GM21529 (cell line): ENCODE measurements at regions not wholly inside any gene's neighbourhood (a gene's known extent, or its start where the extent isn't known, plus 50 kb on each side); places are given as distances from the start of the nearest gene placed in this dataset.

Source experiments
- ATAC-seq: cut with Tn5 transposase; IDR thresholded peaks from one replicate; pipeline ENCODE4 v1.9.1; 2021; ENCODE audit not compliant: unreplicated experiment

- no peak for ATAC-seq
Observed at GRCh38 chr20:23186808-23187207, 100.7 kb upstream of the CD93 start.

GRCh38 chr20:23180451-23180921, 94.4 kb upstream of the CD93 start:
- ATAC-seq, result no peak

DNA sequence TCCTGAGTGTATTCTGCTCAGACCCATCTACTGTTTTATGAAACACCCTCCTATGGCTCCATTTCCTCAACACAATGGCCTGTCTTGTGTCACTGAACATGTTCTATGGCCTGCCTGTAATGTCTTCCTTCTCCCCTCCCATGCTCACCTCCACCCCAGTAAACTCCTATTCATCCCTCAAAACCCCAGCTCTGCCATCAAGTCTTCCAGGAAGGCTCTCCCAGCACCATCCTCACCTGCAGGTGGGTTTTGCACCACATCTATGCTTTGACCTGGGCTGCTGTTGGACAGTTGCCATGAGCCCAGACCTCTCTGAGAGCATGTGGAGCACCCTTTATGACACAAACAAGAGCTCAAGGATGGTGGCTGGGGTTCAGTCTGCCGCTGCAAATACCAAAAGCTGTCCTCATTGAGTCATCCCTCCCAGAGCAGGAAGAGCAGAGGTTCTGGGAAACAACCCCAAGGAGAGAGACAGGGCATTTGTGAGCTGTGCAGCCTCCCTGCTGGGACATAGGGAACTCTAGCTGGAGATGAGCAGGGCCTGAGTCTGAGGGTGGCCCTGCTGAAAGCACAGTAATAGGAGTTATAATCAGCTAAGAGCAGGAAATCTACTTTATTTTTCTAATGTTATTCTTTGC, 93.8 kb upstream of the CD93 start:
- ATAC-seq, result no peak

DNA sequence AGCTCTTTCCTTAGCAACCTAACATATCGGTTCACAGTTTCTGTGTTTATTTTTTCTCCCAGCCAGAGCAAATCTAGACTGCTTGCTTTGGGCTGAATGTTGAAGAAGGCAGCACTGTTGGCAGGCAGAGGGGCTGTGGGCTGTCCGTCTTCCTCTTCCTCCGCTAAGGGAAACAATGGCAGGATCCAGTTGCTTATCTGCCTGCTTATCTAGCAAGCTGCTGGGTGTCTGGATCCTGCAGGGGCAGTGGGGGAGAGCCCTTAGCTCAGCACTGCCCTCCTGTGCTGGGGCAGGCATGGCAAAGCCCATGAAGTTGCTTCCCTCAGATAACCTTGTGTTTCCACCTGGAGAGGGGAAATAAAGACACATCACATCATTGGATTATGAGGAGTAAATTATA, 92.7 kb upstream of the CD93 start:
- no peak for ATAC-seq

GRCh38 chr20:23174821-23175220, 88.7 kb upstream of the CD93 start:
- no peak for ATAC-seq

GRCh38 chr20:23167431-23167830, 81.3 kb upstream of the CD93 start:
- ATAC-seq, result no peak

- ATAC-seq, result no peak
Observed at GRCh38 chr20:23166563-23166962, 80.4 kb upstream of the CD93 start.

- no peak for ATAC-seq
Observed at GRCh38 chr20:23165964-23166363, 79.8 kb upstream of the CD93 start.

DNA sequence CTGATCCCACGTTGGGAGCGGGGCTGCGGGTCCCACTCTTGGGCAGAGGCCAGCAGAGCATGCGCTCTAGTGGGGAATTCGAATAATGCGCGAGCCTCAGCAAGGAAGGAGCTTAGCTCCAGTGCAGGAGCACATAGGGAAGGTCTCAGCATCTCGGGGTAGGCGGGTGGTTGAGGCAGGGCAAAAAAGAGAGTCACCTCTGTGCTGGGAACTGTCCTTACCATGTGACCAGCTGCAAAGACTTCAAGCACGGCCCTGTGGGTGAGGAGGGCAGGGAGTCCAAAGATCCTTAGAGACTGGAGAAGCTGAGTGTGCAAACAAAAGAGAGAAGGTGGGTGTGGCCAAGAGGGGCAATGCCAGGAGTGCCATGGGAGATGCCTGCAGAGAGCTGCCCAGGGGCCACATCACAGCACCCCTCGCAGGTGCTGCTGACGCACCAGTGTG, 79.2 kb upstream of the CD93 start:
- no peak for ATAC-seq

DNA sequence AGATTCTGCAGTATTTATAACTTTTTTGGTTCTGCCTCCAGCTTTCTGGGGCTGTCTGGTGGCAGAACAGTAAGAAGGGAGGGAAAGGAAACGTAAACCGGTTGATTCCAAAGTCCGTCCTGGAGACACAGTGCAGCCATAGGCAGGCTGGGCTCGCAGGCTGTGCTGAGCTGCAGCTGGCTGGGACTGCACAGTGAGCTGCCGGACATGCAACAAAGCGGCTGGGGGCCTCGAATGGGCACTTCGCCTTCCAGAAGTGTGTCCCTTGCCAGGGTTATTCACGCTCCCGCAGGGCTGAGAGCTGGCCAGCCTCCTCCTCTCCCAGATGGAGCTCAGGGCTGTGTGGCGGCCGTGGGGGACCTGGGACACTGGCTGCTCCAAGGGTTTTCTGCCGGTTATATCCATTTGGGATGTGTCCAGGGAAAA, 78.1 kb upstream of the CD93 start:
- no peak for ATAC-seq

GRCh38 chr20:23163562-23163961, 77.4 kb upstream of the CD93 start:
- ATAC-seq, result no peak

DNA sequence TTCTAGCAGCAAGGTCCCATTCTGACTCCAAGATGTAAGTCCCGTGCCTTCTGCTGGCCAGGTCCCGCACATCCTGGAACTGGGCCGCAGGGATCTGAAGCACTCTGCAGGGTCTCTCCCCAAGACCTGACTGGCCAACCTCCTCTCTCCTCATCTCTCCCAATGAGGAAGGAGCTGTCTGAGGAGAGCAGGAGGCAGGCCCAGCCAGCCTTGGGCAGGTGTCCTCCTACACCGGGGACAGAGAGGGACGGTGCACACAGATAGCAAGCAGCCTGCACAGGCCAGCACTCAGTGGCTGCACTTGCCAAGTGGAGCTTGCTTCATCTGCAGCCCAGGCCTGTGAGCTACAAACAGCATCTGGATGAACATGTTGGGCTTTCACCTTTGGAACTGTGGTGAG, 76.8 kb upstream of the CD93 start:
- ATAC-seq, result no peak

GRCh38 chr20:23161968-23162696, 76.0 kb upstream of the CD93 start:
- no peak for ATAC-seq

- no peak for ATAC-seq
Observed at GRCh38 chr20:23161244-23161891, 75.2 kb upstream of the CD93 start.

DNA sequence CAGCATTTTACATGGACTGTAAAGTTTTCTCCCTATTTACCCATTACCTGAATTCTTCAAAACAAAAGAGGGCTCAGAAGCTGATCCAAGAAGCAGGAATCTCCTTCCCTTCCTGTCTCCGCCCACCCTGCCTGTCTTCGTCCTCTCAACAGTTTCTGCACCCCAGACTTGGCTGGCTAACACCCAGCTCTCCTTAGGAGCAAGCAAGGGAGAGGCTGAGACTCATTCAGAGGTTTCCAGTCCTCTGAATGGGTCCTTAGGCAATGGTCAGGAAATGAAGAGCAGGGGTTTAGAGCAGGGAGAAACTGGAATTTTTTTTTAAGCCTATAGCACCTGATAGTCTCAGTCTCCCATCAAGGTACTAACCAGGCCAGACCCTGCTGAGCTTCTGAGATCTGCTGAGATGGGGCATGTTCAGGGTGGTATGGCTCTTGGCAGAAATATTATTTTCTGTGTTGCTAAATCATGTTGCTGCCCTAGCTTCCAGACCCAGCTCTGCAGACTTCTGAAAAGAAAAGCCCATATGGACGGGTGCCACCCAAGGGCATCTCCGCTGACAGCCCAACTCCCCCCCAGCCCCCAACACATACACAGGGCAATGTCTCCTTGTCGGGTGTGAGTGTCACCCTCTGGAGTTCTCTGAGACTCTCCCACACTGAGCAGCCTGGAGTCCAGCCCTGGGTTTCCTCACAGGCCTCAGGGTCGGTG, 74.6 kb upstream of the CD93 start:
- ATAC-seq, result no peak

GRCh38 chr20:23159947-23160318, 73.8 kb upstream of the CD93 start:
- ATAC-seq, result no peak

DNA sequence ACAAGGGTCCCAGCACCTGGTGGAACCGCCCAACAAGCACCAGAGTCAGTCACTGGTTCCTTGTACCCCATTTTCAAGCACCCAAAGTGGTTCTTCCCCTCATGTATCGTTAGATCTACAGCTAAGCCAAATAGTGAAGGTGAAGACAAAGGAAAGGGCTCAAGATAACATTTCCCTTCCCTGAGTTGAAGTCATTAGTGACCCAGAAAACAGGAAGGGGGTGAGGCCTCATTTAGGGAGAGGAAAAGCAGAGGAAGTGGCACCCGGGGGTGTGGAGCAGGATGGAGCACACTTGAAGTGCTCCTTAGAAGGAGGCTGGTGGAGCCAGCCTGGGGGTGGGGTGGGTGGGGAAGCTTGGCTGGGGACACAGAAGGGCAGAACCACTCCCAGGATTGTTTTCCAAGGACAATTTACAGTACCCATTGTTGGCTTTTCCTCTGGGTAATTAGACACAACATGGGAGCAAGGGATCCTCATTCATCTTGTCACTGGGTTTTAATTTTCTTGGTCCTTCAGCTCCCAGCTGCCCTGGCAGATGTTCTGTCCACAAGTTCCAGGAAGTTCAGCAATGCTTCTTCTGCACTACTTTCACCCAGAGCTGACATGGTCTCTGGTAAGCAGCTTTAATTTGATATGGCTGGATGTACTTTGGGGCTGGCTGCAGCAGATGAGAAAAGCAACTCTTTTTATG, 73.3 kb upstream of the CD93 start:
- ATAC-seq, result no peak

DNA sequence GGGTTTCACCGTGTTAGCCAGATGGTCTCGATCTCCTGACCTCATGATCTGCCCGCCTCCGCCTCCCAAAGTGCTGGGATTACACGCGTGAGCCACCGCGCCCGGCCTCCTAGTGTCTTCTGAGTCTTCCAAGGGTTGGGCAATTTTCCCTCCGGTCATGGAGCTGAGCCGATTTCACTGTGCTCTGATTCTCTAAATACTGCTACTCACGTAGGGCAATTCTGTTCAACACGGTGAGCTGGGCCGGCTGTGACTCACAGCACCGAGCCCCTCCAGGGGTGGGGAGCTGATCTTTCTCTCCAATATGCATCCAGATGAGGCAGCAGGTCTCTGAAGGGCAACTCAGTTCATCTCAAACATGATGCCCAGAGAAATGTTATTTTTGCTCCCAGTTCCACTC, 71.6 kb upstream of the CD93 start:
- ATAC-seq, result no peak

DNA sequence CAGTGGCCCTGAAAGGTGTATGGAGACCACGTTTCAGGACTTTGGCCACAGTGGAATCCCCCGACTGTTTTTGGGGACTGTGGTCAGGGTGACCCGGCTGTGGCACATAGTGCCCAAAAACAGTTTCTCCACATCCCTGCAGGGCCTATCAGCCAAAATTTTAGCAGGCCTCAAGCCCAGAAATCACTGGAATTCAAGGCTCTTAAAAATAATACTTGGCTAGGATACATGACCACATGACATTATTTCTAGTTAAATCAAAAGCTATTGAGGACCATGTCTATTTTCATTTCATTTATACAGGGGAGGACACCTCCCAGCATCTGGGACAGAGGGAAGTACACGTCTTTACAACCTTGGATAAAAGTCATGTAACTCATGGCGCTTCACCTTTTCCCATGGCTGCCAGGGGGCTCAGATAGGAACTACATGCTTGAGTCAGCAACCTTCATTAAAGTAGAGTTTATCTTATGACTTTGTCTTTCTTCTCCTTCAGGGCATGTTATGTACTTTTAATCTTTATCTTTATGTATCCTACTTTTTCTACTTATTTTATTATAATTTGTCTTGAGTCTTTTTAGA, 70.8 kb upstream of the CD93 start:
- no peak for ATAC-seq

GRCh38 chr20:23156170-23156841, 70.2 kb upstream of the CD93 start:
- ATAC-seq, result no peak
